ENCODE measurements at regions not wholly inside any gene's neighbourhood (a gene's known extent, or its start where the extent isn't known, plus 50 kb on each side); places are given as distances from the start of the nearest gene placed in this dataset.

DNA sequence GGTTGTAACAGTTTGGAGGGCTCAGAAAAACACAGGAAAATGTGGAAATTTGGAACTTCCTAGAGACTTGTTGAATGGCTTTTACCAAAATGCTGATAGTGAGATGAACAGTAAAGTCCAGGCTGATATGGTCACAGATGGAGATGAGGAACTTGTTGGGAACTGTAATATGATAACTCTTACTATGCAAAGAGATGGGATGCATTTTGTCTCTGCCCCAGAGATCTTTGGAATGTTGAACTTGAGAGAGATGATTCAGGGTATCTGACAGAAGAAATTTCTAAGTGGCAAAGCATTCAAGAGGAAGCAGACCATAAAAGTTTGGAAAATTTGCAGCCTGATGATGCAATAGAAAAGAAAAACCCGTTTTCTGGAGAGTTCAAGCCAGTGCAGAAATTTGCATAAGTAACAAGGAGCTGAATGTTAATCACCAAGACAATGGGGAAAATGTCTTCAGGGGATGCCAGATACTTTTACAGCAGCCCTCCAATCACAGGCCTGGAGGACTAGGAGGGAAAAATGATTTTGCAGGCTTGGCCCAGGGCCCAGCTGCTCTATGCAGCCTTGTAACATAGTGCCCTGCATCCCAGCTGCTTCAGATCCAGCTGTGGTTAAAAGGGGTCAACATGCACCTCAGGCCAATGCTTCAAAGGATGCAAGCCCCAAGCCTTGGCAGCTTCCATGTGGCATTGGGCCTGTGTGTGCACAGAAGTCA, 572.7 kb upstream of the ATP2B1 start:
- no peak for TF ChIP-seq EZH2 (IDR thresholded peaks at IDR 0.05; ENCODE audit: insufficient read depth, low read length)
- TF ChIP-seq, protein P1, sequence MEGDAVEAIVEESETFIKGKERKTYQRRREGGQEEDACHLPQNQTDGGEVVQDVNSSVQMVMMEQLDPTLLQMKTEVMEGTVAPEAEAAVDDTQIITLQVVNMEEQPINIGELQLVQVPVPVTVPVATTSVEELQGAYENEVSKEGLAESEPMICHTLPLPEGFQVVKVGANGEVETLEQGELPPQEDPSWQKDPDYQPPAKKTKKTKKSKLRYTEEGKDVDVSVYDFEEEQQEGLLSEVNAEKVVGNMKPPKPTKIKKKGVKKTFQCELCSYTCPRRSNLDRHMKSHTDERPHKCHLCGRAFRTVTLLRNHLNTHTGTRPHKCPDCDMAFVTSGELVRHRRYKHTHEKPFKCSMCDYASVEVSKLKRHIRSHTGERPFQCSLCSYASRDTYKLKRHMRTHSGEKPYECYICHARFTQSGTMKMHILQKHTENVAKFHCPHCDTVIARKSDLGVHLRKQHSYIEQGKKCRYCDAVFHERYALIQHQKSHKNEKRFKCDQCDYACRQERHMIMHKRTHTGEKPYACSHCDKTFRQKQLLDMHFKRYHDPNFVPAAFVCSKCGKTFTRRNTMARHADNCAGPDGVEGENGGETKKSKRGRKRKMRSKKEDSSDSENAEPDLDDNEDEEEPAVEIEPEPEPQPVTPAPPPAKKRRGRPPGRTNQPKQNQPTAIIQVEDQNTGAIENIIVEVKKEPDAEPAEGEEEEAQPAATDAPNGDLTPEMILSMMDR (IDR thresholded peaks at IDR 0.05; ENCODE audit: insufficient read depth, low read depth, low read length): no peak
